Glomerular visceral epithelial cell (primary cell): ENCODE measurements at regions not wholly inside any gene's neighbourhood (a gene's known extent, or its start where the extent isn't known, plus 50 kb on each side); places are given as distances from the start of the nearest gene placed in this dataset.

ENCODE experiments used
- DNase-seq: peaks from one replicate; pipeline ENCODE4 v3.0.0-alpha.2; 2016; ENCODE audit errors: extremely low spot score

DNA sequence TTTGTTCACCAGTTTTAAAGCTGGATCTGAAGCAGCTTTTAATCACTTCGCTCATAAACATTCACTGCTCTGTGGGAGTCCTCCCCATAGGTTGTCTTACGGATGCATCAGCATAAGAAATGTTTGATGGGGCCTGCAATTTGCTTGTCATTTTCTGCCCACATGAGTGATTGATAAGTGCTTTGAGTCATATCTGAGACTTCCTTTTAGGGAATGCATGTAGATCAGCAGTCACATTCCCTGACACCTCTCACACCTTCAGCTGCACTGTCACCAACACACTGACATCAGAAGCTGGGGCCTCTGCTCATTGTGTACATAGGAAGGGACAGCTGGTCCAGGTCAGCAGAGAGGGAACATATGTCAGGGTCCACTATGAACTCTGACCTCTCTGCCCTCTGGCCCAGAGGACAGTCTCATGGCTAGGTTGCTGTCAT, 84.1 kb upstream of the SPATA31D4 start:
- no peak for DNase-seq

DNA sequence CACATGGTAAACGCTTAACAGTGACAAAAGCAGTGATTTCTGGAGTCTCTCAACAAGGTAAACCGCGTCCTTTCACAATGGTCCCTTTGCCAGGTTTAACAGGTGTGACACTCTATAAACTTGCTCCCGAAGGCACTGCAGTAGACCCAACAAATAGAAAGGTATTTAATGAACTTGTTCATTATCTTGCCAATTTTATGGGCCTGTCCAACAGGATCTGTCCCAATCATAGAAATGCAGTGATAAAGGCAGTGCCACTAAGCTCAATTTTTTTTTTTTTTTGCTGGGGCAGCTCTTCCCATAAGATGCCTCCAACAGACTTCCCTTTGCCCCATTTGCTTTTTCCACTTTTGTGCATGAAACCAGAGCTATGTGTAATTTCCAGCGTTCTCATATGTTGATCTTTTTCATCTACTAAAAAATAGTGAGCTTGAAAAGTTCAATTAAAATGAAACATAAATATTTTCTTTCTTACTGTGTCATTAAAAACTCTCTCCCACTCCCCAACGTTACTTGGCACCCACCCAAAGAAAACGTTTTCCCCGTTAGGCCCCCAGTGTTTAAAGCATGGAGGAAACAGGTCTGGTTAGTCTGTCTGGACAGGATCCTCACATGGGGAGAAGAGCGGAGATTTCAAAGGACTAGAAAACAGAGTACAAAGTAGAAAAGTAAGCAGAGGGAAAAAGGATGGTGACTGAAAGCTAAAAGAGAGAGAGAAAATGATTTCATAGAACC, 80.9 kb upstream of the SPATA31D4 start:
- DNase-seq = no peak

DNA sequence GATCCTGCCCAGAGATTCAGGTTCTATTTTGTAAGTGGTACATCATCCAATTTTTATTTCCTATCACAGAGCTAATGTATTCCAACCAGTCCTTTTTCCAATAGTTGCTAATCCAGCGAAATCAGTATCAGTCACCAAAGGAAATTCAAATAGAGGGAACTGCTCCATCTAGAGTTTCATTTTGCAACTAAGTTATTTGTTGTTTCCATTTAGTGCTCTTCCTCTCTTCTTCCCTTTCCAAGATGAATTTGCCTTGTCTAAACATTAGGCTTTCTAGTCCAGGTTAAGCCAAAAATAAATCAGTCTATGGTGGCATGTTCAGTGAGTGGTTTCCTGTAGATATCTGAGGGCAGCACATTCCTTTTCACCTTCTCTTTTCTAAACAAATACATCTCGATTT, 79.8 kb upstream of the SPATA31D4 start:
- no peak for DNase-seq

DNA sequence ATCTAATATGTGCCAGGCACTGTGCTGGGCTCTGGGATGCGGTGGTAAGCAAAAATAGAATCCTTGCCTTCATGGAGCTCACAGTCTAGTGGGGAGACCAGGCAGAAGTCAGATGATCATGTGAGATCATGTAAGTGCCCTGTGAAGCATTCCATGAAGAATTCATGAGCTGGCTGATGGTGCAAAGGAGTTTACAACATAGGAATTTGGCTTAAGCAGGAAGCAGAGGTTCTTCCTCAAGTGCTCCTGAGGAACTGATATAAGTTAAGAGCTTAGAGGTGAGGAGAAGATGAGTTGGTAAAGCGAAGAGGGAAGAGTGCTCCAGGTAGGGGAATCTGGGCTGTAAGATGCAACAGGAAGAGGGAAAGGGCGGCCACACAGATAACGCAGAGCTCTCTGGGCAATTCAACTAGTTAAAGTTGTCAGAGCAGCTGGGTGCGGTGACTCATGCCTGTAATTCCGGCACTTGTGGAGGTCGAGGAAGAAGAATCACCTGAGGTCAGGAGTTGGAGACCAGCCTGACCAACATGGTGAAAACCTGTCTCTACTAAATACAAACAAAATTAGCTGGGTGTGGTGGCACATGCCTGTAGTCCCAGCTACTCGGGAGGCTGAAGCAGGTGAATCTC, 78.5 kb upstream of the SPATA31D4 start:
- DNase-seq = peak; percentile 17

DNA sequence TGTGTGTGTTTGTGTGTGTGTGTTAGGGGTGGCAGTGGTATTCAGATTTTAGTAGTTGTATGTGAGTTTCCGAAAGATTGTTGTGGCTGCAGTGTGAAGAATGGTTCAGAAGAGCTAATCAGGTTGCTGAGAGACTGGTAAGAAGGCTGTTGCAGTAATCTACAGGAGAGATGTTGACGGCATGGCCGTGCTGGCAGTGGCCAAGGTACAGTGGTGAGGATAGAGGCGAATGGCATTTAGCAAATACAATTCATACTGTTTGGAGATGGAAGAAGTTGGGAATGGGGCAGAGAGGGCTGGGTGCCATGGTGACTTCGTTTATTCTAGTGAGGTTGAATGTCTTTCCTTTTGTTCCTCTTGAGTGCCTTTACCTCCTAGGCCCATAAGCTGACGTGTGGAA, 77.5 kb upstream of the SPATA31D4 start:
- no peak for DNase-seq

DNA sequence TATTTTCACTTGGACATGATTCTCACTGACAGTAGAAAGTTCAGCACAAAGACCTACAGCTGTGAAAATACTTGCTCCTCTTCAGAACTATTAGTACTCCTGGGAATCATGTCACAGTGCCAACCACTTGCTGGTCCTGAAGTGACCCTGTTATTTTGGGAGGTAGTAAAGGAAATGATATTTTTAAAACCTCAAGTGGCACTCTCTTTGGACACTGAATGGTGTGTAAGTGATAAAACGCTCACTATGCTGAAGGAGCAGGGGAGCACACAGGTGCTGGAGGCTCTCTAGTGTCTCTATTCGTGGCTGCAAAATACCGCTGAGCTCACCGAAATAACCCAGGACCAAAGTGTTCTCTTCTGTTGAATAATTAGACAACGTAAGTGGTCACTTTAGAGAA, 76.9 kb upstream of the SPATA31D4 start:
- DNase-seq = no peak

DNA sequence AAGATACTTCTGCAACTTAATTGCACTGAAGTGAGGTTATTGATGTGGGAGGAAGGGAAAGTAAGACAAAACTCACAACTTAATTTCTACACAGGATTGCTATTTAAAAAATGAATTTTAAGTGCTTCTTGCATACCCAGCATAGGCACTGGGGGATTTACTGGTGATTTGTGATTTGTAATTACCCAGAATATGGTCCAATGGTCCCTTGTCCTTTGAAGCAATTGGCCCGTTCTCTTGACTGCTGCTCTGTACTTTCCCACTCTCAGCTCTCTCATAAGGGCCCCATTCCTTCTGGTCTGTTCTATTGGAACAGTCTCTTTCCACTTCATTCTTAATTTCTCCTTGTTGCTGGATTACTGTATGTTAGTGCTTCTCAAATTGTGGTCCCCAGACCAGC, 75.4 kb upstream of the SPATA31D4 start:
- DNase-seq = no peak

DNA sequence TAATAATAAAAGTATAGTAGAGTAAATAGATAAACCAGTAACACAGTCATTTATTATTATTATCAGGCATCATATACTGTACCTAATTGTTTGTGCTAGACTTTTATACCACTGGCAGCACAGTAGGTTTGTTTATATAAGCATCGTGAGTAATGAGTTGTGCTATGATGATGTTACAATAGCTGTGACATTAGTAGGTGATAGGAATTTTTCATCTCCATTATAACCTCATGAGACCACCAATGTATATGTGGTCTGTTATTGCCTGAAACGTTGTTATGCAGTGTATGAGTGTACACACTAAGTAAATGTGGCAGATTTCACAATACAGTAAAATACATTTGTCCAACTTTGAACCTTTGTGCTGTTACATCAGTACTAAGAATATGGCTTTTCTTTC, 72.7 kb upstream of the SPATA31D4 start:
- no peak for DNase-seq

DNA sequence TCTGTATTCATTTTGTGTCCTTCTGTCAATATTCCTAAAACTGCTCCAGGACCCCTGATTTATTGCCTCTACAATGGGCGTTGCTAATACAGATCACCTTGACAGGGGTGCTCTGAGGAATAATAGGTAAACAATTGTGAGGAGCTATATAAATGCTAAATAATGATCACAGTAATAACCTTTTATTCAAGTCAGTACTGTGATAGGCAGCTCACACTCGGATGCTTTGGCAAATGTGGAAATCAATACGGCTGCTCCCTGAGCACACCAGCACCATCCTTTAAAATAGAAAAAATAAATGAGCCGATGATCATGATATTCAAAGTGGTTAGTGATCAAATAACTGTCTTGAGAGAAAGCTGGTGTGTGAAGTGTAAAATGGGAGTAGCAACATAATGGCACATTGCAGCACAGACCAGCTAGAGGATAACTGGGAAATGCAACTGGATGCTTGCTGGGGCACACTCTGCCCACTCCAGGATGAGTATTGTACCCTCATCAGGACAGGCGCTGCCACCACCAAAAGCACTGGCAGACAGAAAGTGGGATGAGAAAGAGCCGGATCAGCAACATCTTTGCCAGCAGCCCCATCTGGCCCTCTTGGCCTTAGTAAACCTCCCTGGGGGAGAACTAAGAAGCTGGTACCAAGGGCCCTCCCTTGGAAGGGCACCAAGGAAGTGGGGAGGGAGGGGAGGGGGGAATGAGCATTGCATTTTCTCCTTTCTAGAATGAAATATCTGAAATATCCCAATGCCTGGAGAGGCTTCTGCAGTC, 69.4 kb upstream of the SPATA31D4 start:
- no peak for DNase-seq

DNA sequence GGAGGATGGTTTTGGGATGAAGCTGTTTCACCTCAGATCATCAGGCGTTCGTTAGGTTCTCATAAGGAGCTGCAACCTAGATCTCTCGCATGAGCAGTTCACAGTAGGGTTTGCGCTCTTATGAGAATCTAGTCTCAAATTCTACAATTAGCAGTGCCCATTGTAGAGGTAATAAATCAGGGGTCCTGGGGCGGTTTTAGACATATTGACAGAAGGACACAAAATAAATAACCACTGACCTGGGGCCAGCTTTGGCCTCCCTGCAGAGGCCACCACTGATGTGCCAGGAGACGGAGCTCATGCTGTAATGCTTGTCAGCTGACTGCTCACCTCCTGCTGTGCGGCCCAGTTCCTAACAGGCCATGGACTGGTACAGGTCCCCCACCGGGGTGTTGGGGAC, 67.6 kb upstream of the SPATA31D4 start:
- no peak for DNase-seq

DNA sequence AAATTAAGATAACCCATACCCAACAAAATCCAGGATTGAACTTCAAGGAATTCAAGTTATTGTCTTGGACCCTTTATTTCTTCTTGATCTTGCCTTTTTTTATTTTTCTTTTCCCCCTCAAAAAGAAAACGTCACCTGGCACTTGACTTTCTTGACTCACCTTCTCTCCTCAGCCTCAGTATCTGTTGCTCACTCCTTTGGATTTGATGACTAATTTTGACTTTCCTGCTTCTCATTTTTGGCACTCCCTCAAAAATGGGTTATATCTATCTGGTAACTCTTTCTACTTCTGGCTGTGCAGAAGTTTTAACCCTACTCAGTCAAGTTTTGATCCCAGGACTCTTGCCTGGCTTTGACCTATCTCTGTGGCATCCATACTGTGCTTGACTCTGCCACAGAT, 66.6 kb upstream of the SPATA31D4 start:
- DNase-seq = peak; percentile 41

DNA sequence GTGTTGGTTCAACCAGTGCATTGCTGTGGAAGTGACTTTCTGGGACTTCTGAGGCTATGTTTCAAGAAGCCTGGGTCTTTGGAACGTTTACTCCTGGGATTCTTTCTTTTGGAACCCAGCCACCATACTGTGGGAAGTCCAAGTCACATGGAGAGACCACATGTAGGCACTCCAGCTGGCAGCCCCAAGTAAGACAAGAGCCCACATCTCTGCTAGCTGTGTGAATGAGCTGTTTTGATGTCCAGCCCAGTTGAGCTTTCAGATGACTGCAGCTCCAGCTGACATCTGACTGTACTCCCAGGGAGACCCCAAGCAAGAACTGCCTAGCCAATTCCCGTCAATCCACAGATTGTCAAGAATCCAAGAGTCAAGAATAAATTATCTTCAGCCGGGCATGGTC, 60.1 kb upstream of the SPATA31D4 start:
- peak; percentile 67 for DNase-seq

DNA sequence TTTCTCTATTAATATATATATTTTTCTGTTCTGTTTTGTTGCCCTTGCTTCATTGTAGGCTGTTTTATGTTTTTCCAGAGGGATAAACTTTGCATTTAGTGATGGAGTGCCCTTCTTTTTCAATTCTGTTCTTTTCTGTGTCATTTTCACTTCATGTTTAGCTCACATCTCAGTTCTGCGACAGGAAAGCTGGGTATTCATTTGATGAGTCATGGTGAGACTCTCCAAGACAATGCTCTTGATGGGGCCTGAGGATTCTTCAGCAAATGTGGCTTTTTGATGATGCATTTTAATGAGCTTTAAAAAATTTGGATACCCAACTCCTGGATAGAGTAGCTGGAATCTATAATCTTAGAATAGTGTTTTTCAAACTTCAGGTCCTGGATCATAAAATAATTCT, 56.5 kb upstream of the SPATA31D4 start:
- peak; percentile 15 for DNase-seq

DNA sequence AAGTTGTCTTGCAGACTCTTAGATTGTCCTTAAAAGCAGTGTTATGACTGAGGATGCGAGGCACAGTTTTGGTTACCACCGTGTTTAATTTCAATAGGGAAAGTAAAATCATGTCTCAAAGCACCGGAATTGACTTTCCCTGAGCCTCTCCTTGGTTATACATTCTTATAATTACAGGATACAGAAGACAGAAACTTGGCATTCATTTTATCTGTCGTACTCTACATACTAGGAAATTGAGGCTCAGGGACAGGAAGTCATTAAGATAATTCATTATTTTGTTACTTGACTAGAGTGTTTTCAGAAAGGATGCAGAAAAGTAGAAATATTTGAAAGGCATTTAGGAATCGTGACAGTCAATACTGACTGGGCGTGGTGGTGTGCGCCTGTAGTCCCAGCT, 54.0 kb upstream of the SPATA31D4 start:
- DNase-seq = no peak

DNA sequence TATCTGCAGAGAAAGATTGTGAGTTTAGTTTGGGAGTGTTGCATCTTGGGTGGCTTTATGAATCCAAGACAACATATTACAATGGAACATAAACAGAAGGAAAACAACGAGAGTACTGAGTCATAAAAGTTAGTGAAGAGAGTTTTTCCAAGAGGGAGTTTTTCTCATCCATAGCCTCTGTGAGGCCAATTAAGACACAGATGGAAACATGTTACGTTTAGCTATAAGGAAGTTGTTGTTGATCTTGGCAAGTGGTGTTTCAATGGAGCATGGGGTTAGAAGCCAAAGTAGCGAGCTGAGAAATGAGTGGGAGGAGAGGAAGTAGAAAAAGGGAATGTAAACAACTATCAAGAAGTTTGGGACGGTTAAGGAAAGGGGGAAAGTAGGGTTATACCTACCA, 53.3 kb upstream of the SPATA31D4 start:
- no peak for DNase-seq

DNA sequence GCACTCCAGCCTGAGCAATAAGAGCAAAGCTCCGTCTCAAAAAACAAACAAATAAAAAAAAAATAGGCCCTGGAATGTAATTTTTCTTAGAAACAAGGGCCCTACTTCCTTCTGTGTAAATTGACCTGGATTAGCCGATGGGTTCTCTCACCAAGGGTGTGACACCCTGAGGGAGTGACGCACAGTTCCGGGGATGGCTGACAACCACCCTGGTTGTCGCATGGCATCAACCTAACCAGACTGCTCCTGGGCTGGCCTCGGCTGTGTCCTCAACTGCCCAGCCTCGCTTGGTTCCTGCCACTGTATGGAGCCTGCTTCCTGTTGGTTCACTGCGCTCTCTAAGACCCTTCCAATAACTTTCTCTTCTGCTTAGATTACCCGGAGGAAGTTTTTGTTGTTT, 51.2 kb upstream of the SPATA31D4 start:
- DNase-seq = no peak
